ENCODE measurements at regions not wholly inside any gene's neighbourhood (a gene's known extent, or its start where the extent isn't known, plus 50 kb on each side); places are given as distances from the start of the nearest gene placed in this dataset.

- Histone ChIP-seq H3K18ac (ENCODE audit: low read length) (no peak overlapping the region), H3K36me3 (ENCODE audit: control insufficient read depth in 1 of 2, insufficient read depth in 2 of 2, low read length in 2 of 2) (no peaks in the 10 kb centered on the region), H2BK12ac (ENCODE audit: low read length) (no peak overlapping the region), H3K4me1 (ENCODE audit: control insufficient read depth in 1 of 2, insufficient read depth in 2 of 2, low read length in 2 of 2) (no peaks in the 10 kb centered on the region), H3K4me2 (ENCODE audit: low read length) (no peak overlapping the region), H3K4ac (ENCODE audit: low read depth, low read length) (no peak overlapping the region), H3K79me1 (ENCODE audit: low read length) (no peaks in the 10 kb centered on the region), H3K9me3 (ENCODE audit: insufficient read depth, low read depth, low read length) (peaks cover 2% of the 10 kb centered on the region), H2BK120ac (ENCODE audit: insufficient read depth, low read length, poor library complexity) (no peak overlapping the region), H3K4me3 (ENCODE audit: low read depth, low read length) (no peak overlapping the region), H2BK5ac (ENCODE audit: low read depth, low read length, poor library complexity) (no peak overlapping the region), H2AK5ac (ENCODE audit: low read length) (no peak overlapping the region), H3K79me2 (ENCODE audit: control insufficient read depth, insufficient read depth, low read length, poor library complexity) (no peaks in the 10 kb centered on the region), H3K9ac (ENCODE audit: low read length) (no peak overlapping the region), H4K91ac (ENCODE audit: low read depth, low read length) (no peak overlapping the region), H4K8ac (ENCODE audit: low read depth, low read length) (no peak overlapping the region), H3K27ac (ENCODE audit: low read depth, low read length) (no peak overlapping the region), H4K12ac (ENCODE audit: low read depth, low read length) (no peak overlapping the region), H3K27me3 (ENCODE audit: insufficient read depth, low read length) (no peaks in the 10 kb centered on the region), H2AFZ (ENCODE audit: insufficient read depth, low read length, poor library complexity) (no peak overlapping the region), H3K23ac (ENCODE audit: low read length) (no peak overlapping the region), H3K14ac (ENCODE audit: low read length) (no peak overlapping the region)
- WGBS (ENCODE audit: extremely low coverage, insufficient coverage, insufficient read length), result no CpG with 5 or more reads among the region's 2 CpGs
- DNase-seq, result no peak
Observed at GRCh38 chr5:130975299-130975698, 189.8 kb downstream of the HINT1 start.

- Histone ChIP-seq H3K4me2 (ENCODE audit: low read length) (no peak overlapping the region), H2BK120ac (ENCODE audit: insufficient read depth, low read length, poor library complexity) (no peak overlapping the region), H3K14ac (ENCODE audit: low read length) (no peak overlapping the region), H3K23ac (ENCODE audit: low read length) (no peak overlapping the region), H3K4me1 (ENCODE audit: control insufficient read depth in 1 of 2, insufficient read depth in 2 of 2, low read length in 2 of 2) (no peaks in the 10 kb centered on the region), H3K4me3 (ENCODE audit: low read depth, low read length) (no peak overlapping the region), H2AK5ac (ENCODE audit: low read length) (no peak overlapping the region), H2AFZ (ENCODE audit: insufficient read depth, low read length, poor library complexity) (no peak overlapping the region), H3K27me3 (ENCODE audit: insufficient read depth, low read length) (no peaks in the 10 kb centered on the region), H3K79me2 (ENCODE audit: control insufficient read depth, insufficient read depth, low read length, poor library complexity) (no peaks in the 10 kb centered on the region), H2BK5ac (ENCODE audit: low read depth, low read length, poor library complexity) (no peak overlapping the region), H4K8ac (ENCODE audit: low read depth, low read length) (no peak overlapping the region), H4K91ac (ENCODE audit: low read depth, low read length) (no peak overlapping the region), H3K4ac (ENCODE audit: low read depth, low read length) (no peak overlapping the region), H3K79me1 (ENCODE audit: low read length) (no peaks in the 10 kb centered on the region), H3K9ac (ENCODE audit: low read length) (no peak overlapping the region), H2BK12ac (ENCODE audit: low read length) (no peak overlapping the region), H3K36me3 (ENCODE audit: control insufficient read depth in 1 of 2, insufficient read depth in 2 of 2, low read length in 2 of 2) (no peaks in the 10 kb centered on the region), H4K12ac (ENCODE audit: low read depth, low read length) (no peak overlapping the region), H3K18ac (ENCODE audit: low read length) (no peak overlapping the region), H3K27ac (ENCODE audit: low read depth, low read length) (no peak overlapping the region), H3K9me3 (ENCODE audit: insufficient read depth, low read depth, low read length) (no peaks in the 10 kb centered on the region)
- no CpG with 5 or more reads among the region's 1 CpG for WGBS (ENCODE audit: extremely low coverage, insufficient coverage, insufficient read length)
- DNase-seq, result no peak
Observed at GRCh38 chr5:130974021-130974683, 190.9 kb downstream of the HINT1 start.

DNA sequence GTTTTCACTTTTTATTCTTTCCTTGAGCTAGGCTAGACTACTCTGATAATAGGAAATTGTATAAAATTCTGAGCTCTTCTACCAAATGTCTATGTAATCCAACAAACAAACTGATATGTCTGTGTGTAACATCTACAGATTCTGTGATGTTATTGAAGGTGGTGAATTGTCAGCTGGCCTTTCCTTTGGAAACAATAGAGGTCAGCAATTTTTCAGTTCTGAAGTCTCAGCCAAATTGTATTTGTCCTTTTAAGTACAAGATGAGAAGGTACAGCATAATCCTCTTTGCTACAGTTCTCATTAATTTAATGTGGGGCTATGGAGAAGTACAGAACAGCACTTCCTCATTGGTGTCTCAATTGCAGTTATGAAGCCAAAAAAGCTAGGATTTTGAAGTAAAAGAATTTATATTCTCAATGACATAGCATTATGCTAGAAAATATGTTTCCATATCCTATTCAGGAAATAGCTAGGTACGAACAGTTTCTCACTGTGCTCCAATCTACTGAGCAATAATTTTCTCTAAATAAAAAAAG, 198.0 kb downstream of the HINT1 start:
- no peak overlapping the region for H2BK5ac ChIP-seq (ENCODE audit: low read depth, low read length, poor library complexity)
- no peaks in the 10 kb centered on the region for H3K79me2 ChIP-seq (ENCODE audit: control insufficient read depth, insufficient read depth, low read length, poor library complexity)
- no peak overlapping the region for H3K4ac ChIP-seq (ENCODE audit: low read depth, low read length)
- no peaks in the 10 kb centered on the region for H3K27me3 ChIP-seq (ENCODE audit: insufficient read depth, low read length)
- no peaks in the 10 kb centered on the region for H3K36me3 ChIP-seq (ENCODE audit: control insufficient read depth in 1 of 2, insufficient read depth in 2 of 2, low read length in 2 of 2)
- H4K12ac ChIP-seq (ENCODE audit: low read depth, low read length), result no peak overlapping the region
- no peak overlapping the region for H2AK5ac ChIP-seq (ENCODE audit: low read length)
- H3K9me3 ChIP-seq (ENCODE audit: insufficient read depth, low read depth, low read length), result no peaks in the 10 kb centered on the region
- H3K79me1 ChIP-seq (ENCODE audit: low read length), result no peaks in the 10 kb centered on the region
- no peak overlapping the region for H3K23ac ChIP-seq (ENCODE audit: low read length)
- no CpG with 5 or more reads among the region's 1 CpG for WGBS (ENCODE audit: extremely low coverage, insufficient coverage, insufficient read length)
- no peak overlapping the region for H3K4me3 ChIP-seq (ENCODE audit: low read depth, low read length)
- H3K4me1 ChIP-seq (ENCODE audit: control insufficient read depth in 1 of 2, insufficient read depth in 2 of 2, low read length in 2 of 2), result no peaks in the 10 kb centered on the region
- no peak overlapping the region for H3K9ac ChIP-seq (ENCODE audit: low read length)
- no peak overlapping the region for H3K18ac ChIP-seq (ENCODE audit: low read length)
- no peak for DNase-seq
- H4K91ac ChIP-seq (ENCODE audit: low read depth, low read length), result no peak overlapping the region
- no peak overlapping the region for H4K8ac ChIP-seq (ENCODE audit: low read depth, low read length)
- no peak overlapping the region for H3K27ac ChIP-seq (ENCODE audit: low read depth, low read length)
- no peak overlapping the region for H2BK12ac ChIP-seq (ENCODE audit: low read length)
- no peak overlapping the region for H2AFZ ChIP-seq (ENCODE audit: insufficient read depth, low read length, poor library complexity)
- no peak overlapping the region for H3K4me2 ChIP-seq (ENCODE audit: low read length)
- no peak overlapping the region for H2BK120ac ChIP-seq (ENCODE audit: insufficient read depth, low read length, poor library complexity)
- no peak overlapping the region for H3K14ac ChIP-seq (ENCODE audit: low read length)

DNA sequence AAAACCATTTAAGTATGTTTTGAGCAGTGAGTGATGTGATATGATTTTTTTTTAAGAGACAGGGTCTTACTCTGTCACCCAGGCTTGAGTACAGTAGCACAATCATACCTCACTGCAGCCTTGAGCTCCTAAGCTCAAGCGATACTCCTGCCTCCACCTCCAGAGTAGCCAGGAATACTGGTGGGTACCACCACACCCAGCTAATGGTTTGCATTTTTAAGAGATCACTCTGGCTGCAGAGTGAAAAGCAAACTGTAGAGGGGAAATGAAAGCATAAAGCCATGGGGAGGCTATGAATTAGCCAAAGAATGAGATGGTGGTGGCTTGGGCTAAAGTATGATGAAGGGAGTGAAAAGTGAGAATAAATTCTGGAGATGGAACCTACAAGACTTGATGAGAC, 199.1 kb downstream of the HINT1 start:
- Histone ChIP-seq H3K4ac (ENCODE audit: low read depth, low read length) (no peak overlapping the region), H3K9ac (ENCODE audit: low read length) (no peak overlapping the region), H2AK5ac (ENCODE audit: low read length) (no peak overlapping the region), H3K79me2 (ENCODE audit: control insufficient read depth, insufficient read depth, low read length, poor library complexity) (no peaks in the 10 kb centered on the region), H4K8ac (ENCODE audit: low read depth, low read length) (no peak overlapping the region), H3K4me3 (ENCODE audit: low read depth, low read length) (no peak overlapping the region), H2BK120ac (ENCODE audit: insufficient read depth, low read length, poor library complexity) (no peak overlapping the region), H3K23ac (ENCODE audit: low read length) (no peak overlapping the region), H3K36me3 (ENCODE audit: control insufficient read depth in 1 of 2, insufficient read depth in 2 of 2, low read length in 2 of 2) (no peaks in the 10 kb centered on the region), H4K91ac (ENCODE audit: low read depth, low read length) (no peak overlapping the region), H3K14ac (ENCODE audit: low read length) (no peak overlapping the region), H3K4me2 (ENCODE audit: low read length) (no peak overlapping the region), H2AFZ (ENCODE audit: insufficient read depth, low read length, poor library complexity) (no peak overlapping the region), H3K27ac (ENCODE audit: low read depth, low read length) (no peak overlapping the region), H2BK5ac (ENCODE audit: low read depth, low read length, poor library complexity) (no peak overlapping the region), H4K12ac (ENCODE audit: low read depth, low read length) (no peak overlapping the region), H3K4me1 (ENCODE audit: control insufficient read depth in 1 of 2, insufficient read depth in 2 of 2, low read length in 2 of 2) (no peaks in the 10 kb centered on the region), H3K9me3 (ENCODE audit: insufficient read depth, low read depth, low read length) (no peaks in the 10 kb centered on the region), H3K27me3 (ENCODE audit: insufficient read depth, low read length) (no peaks in the 10 kb centered on the region), H2BK12ac (ENCODE audit: low read length) (no peak overlapping the region), H3K18ac (ENCODE audit: low read length) (no peak overlapping the region), H3K79me1 (ENCODE audit: low read length) (no peaks in the 10 kb centered on the region)
- no peak for DNase-seq
- WGBS (ENCODE audit: extremely low coverage, insufficient coverage, insufficient read length), result no CpG with 5 or more reads among the region's 1 CpG

Data from trophoblast cell (in vitro differentiated cells and primary cell).